Stromal cell of bone marrow (primary cell): ENCODE measurements at regions not wholly inside any gene's neighbourhood (a gene's known extent, or its start where the extent isn't known, plus 50 kb on each side); places are given as distances from the start of the nearest gene placed in this dataset.

ENCODE experiments used
- DNase-seq: peaks from one replicate; pipeline ENCODE4 v3.0.0-alpha.2; 2012; ENCODE audit warnings: low read depth

- no peak for DNase-seq
These were observed 365.8 kb upstream of the MCTP2 start for GRCh38 chr15:93865586-93865985.

GRCh38 chr15:93862791-93863190, 368.6 kb upstream of the MCTP2 start:
- no peak for DNase-seq

GRCh38 chr15:93861956-93862741, 369.2 kb upstream of the MCTP2 start:
- DNase-seq = no peak

GRCh38 chr15:93861413-93861812, 369.9 kb upstream of the MCTP2 start:
- DNase-seq = no peak

- no peak for DNase-seq
These were observed 370.7 kb upstream of the MCTP2 start for GRCh38 chr15:93860701-93861100.

- no peak for DNase-seq
These were observed 372.2 kb upstream of the MCTP2 start for GRCh38 chr15:93859176-93859575.

GRCh38 chr15:93855181-93855826, 376.1 kb upstream of the MCTP2 start:
- no peak for DNase-seq

GRCh38 chr15:93854088-93854487, 377.3 kb upstream of the MCTP2 start:
- DNase-seq = no peak

- no peak for DNase-seq
These were observed 378.6 kb upstream of the MCTP2 start for GRCh38 chr15:93852761-93853160.

- no peak for DNase-seq
These were observed 382.9 kb upstream of the MCTP2 start for GRCh38 chr15:93848490-93848889.

- no peak for DNase-seq
These were observed 383.3 kb upstream of the MCTP2 start for GRCh38 chr15:93848076-93848475.

GRCh38 chr15:93846148-93846547, 385.2 kb upstream of the MCTP2 start:
- no peak for DNase-seq

- no peak for DNase-seq
These were observed 393.9 kb upstream of the MCTP2 start for GRCh38 chr15:93837450-93837849.

- no peak for DNase-seq
These were observed 396.0 kb upstream of the MCTP2 start for GRCh38 chr15:93835344-93835743.

GRCh38 chr15:93831641-93832040, 399.7 kb upstream of the MCTP2 start:
- no peak for DNase-seq

- no peak for DNase-seq
These were observed 400.9 kb upstream of the MCTP2 start for GRCh38 chr15:93830221-93831080.

GRCh38 chr15:93829115-93829870, 402.1 kb upstream of the MCTP2 start:
- DNase-seq = peak; percentile 26

- no peak for DNase-seq
These were observed 404.6 kb upstream of the MCTP2 start for GRCh38 chr15:93826790-93827189.

- no peak for DNase-seq
These were observed 405.1 kb upstream of the MCTP2 start for GRCh38 chr15:93826293-93826692.

- no peak for DNase-seq
These were observed 405.7 kb upstream of the MCTP2 start for GRCh38 chr15:93825682-93826081.

GRCh38 chr15:93823971-93824913, 407.1 kb upstream of the MCTP2 start:
- DNase-seq = no peak
